GM19025 (cell line): ENCODE measurements at regions not wholly inside any gene's neighbourhood (a gene's known extent, or its start where the extent isn't known, plus 50 kb on each side); places are given as distances from the start of the nearest gene placed in this dataset.
A peak's percentile ranks its signal among the peaks of the same experiment; 100 is the strongest.
"Not testable (repeated sequence)": the region's sequence is repeated elsewhere in the genome, so short reads cannot be mapped to it uniquely, and the experiment has no call there.

Experiments used
- ATAC-seq: cut with Tn5 transposase; IDR thresholded peaks from one replicate; pipeline ENCODE4 v1.9.1; 2021; ENCODE audit warnings: mild to moderate bottlenecking, low read depth, moderate library complexity; ENCODE audit not compliant: unreplicated experiment

GRCh38 chr9:41019858-41020562 is 108.5 kb downstream of the FOXD4L6 start:
- not testable (repeated sequence) for ATAC-seq

GRCh38 chr9:41018948-41019347 is 109.5 kb downstream of the FOXD4L6 start:
- ATAC-seq = not testable (repeated sequence)

- not testable (repeated sequence) for ATAC-seq
Measured at GRCh38 chr9:41016699-41017098, 111.8 kb downstream of the FOXD4L6 start.

- ATAC-seq = not testable (repeated sequence)
Measured at GRCh38 chr9:40999952-41000700, 128.4 kb downstream of the FOXD4L6 start.

- not testable (repeated sequence) for ATAC-seq
Measured at GRCh38 chr9:40995490-40995889, 133.0 kb downstream of the FOXD4L6 start.

GRCh38 chr9:40993842-40994241 is 134.6 kb downstream of the FOXD4L6 start:
- ATAC-seq = not testable (repeated sequence)

GRCh38 chr9:40993375-40993774 is 135.1 kb downstream of the FOXD4L6 start:
- not testable (repeated sequence) for ATAC-seq

- peak; percentile 8 for ATAC-seq
Measured at GRCh38 chr9:40992472-40992821, 136.0 kb downstream of the FOXD4L6 start.

- peak; percentile 100 for ATAC-seq
Measured at GRCh38 chr9:40991741-40992471, 136.6 kb downstream of the FOXD4L6 start.

- not testable (repeated sequence) for ATAC-seq
Measured at GRCh38 chr9:40991100-40991740, 137.3 kb downstream of the FOXD4L6 start.

GRCh38 chr9:40986332-40986731 is 142.1 kb downstream of the FOXD4L6 start:
- ATAC-seq = not testable (repeated sequence)

GRCh38 chr9:40975351-40975750 is 153.1 kb downstream of the FOXD4L6 start:
- ATAC-seq = not testable (repeated sequence)

GRCh38 chr9:40974912-40975311 is 153.6 kb downstream of the FOXD4L6 start:
- ATAC-seq = not testable (repeated sequence)

GRCh38 chr9:40971773-40972172 is 156.7 kb downstream of the FOXD4L6 start:
- not testable (repeated sequence) for ATAC-seq

GRCh38 chr9:40970340-40970739 is 158.1 kb downstream of the FOXD4L6 start:
- not testable (repeated sequence) for ATAC-seq

GRCh38 chr9:40962461-40962860 is 166.0 kb downstream of the FOXD4L6 start:
- not testable (repeated sequence) for ATAC-seq

GRCh38 chr9:40951876-40952494 is 176.5 kb downstream of the FOXD4L6 start:
- not testable (repeated sequence) for ATAC-seq

GRCh38 chr9:40946228-40946627 is 182.3 kb downstream of the FOXD4L6 start:
- not testable (repeated sequence) for ATAC-seq

GRCh38 chr9:40942730-40943129 is 185.8 kb downstream of the FOXD4L6 start:
- not testable (repeated sequence) for ATAC-seq

- ATAC-seq = not testable (repeated sequence)
Measured at GRCh38 chr9:40939888-40940209, 188.6 kb downstream of the FOXD4L6 start.
